ENCODE measurements at regions not wholly inside any gene's neighbourhood (a gene's known extent, or its start where the extent isn't known, plus 50 kb on each side); places are given as distances from the start of the nearest gene placed in this dataset.

GRCh38 chr11:22459048-22459447 lies 120.9 kb downstream of the SLC17A6 start:
- no peak for TF ChIP-seq EZH2 (IDR thresholded peaks at IDR 0.05; ENCODE audit: borderline replicate concordance, insufficient read depth, low read depth, low read length, poor library complexity, severe bottlenecking)
- TF ChIP-seq, protein P1, sequence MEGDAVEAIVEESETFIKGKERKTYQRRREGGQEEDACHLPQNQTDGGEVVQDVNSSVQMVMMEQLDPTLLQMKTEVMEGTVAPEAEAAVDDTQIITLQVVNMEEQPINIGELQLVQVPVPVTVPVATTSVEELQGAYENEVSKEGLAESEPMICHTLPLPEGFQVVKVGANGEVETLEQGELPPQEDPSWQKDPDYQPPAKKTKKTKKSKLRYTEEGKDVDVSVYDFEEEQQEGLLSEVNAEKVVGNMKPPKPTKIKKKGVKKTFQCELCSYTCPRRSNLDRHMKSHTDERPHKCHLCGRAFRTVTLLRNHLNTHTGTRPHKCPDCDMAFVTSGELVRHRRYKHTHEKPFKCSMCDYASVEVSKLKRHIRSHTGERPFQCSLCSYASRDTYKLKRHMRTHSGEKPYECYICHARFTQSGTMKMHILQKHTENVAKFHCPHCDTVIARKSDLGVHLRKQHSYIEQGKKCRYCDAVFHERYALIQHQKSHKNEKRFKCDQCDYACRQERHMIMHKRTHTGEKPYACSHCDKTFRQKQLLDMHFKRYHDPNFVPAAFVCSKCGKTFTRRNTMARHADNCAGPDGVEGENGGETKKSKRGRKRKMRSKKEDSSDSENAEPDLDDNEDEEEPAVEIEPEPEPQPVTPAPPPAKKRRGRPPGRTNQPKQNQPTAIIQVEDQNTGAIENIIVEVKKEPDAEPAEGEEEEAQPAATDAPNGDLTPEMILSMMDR (IDR thresholded peaks at IDR 0.05): no peak

Measured in B cell (primary cell).